H1 (cell line): ENCODE measurements at regions not wholly inside any gene's neighbourhood (a gene's known extent, or its start where the extent isn't known, plus 50 kb on each side); places are given as distances from the start of the nearest gene placed in this dataset.

ENCODE experiments used
- CTCF ChIA-PET: fragments of 300-600 bp; sonication (Branson Sonifier 250); formaldehyde crosslinking; loops from one replicate; lab custom pipeline; 2021; ENCODE audit not compliant: partially characterized antibody; lab: Charles Lee
- POLR2A ChIA-PET: fragments of 300-600 bp; sonication (Branson Sonifier 250); formaldehyde crosslinking; loops from one replicate; lab custom pipeline; 2021; ENCODE audit warnings: inconsistent platforms; ENCODE audit not compliant: partially characterized antibody; lab: Charles Lee
- DNase-seq, 2 experiments: peaks; one replicate each; pipeline versions ENCODE4 v3.0.0 to v3.0.0-alpha.2; 2010 to 2022; ENCODE audit warnings: low spot score in 2 of 2, low read depth in 1 of 2, mixed read lengths in 1 of 2
- FAIRE-seq: peaks from 2 replicates; lab custom pipeline; 2011; peaks lifted over from hg19 to GRCh38; lab: Jason Lieb, UNC
- H2AFZ ChIP-seq: 2 replicates; pipeline ENCODE4 v1.8.1; 2012; ENCODE audit warnings: low read length, inconsistent platforms
- H2AK5ac ChIP-seq: 2 replicates; pipeline ENCODE4 v1.6.1; 2013; ENCODE audit warnings: low read depth, low read length
- H2BK120ac ChIP-seq: replicated peaks from 2 replicates; pipeline ENCODE3; 2013; ENCODE audit warnings: low read depth, low read length, inconsistent platforms
- H2BK12ac ChIP-seq: 2 replicates; pipeline ENCODE4 v1.6.1; 2013; ENCODE audit warnings: low read depth, low read length
- H2BK15ac ChIP-seq: 2 replicates; pipeline ENCODE4 v1.6.1; 2013; ENCODE audit warnings: low read length
- H2BK20ac ChIP-seq: 2 replicates; pipeline ENCODE4 v1.6.1; 2013; ENCODE audit warnings: low read length
- H2BK5ac ChIP-seq: 2 replicates; pipeline ENCODE4 v1.6.1; 2013; ENCODE audit warnings: low read depth, low read length
- H3K14ac ChIP-seq: 2 replicates; pipeline ENCODE4 v1.6.1; 2013; ENCODE audit warnings: inconsistent platforms; ENCODE audit not compliant: insufficient read length
- H3K18ac ChIP-seq: 2 replicates; pipeline ENCODE4 v1.6.1; 2013; ENCODE audit warnings: low read length; ENCODE audit errors: extremely low read depth
- H3K23ac ChIP-seq: 2 replicates; pipeline ENCODE4 v1.6.1; 2013; ENCODE audit warnings: inconsistent platforms; ENCODE audit not compliant: insufficient read length
- H3K23me2 ChIP-seq: 2 replicates; pipeline ENCODE4 v1.6.1; 2013; ENCODE audit warnings: low read depth, low read length
- H3K27ac ChIP-seq: 2 replicates; pipeline ENCODE4 v1.6.1; 2011; ENCODE audit warnings: low read depth, low read length, inconsistent platforms
- H3K27me3 ChIP-seq, 4 experiments: replicated peaks in 1 of 4; 1 replicate in 1 of 4; 2 replicates in 3 of 4; pipeline versions ENCODE4 v1.6.1 to v1.8.1; 2011 to 2013; ENCODE audit warnings: low read length in 3 of 4, mild to moderate bottlenecking in 3 of 4, inconsistent platforms in 2 of 4, mixed read lengths in 2 of 4, moderate library complexity in 1 of 4; ENCODE audit not compliant: control insufficient read depth in 3 of 4, insufficient read depth in 3 of 4; ENCODE audit errors: extremely low read depth in 1 of 4
- H3K36me3 ChIP-seq, 4 experiments: 2 replicates each; pipeline versions ENCODE4 v1.6.1 to v1.8.1; 2011 to 2013; ENCODE audit warnings: mild to moderate bottlenecking in 4 of 4, low read length in 3 of 4, moderate library complexity in 2 of 4, control low read depth in 1 of 4, inconsistent platforms in 1 of 4; ENCODE audit not compliant: insufficient read depth in 4 of 4, control insufficient read depth in 2 of 4
- H3K4ac ChIP-seq: replicated peaks from 2 replicates; pipeline ENCODE3; 2013; ENCODE audit warnings: low read length, low read depth, mixed read lengths, inconsistent platforms; ENCODE audit not compliant: insufficient read length
- H3K4me1 ChIP-seq, 4 experiments: replicated peaks in 1 of 4; 1 replicate in 1 of 4; 2 replicates in 3 of 4; pipeline versions ENCODE4 v1.6.1 to v1.8.1; 2011 to 2013; ENCODE audit warnings: low read length in 3 of 4, inconsistent platforms in 2 of 4, mixed read lengths in 1 of 4; ENCODE audit not compliant: insufficient read depth in 4 of 4, control insufficient read depth in 3 of 4
- H3K4me2 ChIP-seq, 2 experiments: 2 replicates each; pipeline versions ENCODE4 v1.6.1 to v1.8.1; 2011 to 2013; ENCODE audit warnings: low read depth in 2 of 2, low read length in 2 of 2, control low read depth in 1 of 2, inconsistent platforms in 1 of 2, mild to moderate bottlenecking in 1 of 2; ENCODE audit not compliant: insufficient read depth in 1 of 2
- H3K4me3 ChIP-seq, 4 experiments: fragments of 200-600, 300-600 bp in 1 of 4; sonication (generic), shearing (Covaris generic), sonication (Bioruptor Twin) in 1 of 4; 2 replicates each; pipeline versions ENCODE4 v1.5.1 to v1.8.1; 2011 to 2016; ENCODE audit warnings: low read length in 4 of 4, low read depth in 3 of 4, control low read depth in 2 of 4, inconsistent platforms in 2 of 4, mild to moderate bottlenecking in 2 of 4, mixed read lengths in 1 of 4, moderate library complexity in 1 of 4; ENCODE audit not compliant: insufficient read depth in 2 of 4; ENCODE audit errors: extremely low read depth in 1 of 4
- H3K56ac ChIP-seq: replicated peaks from 2 replicates; pipeline ENCODE3; 2013; ENCODE audit warnings: low read depth, mild to moderate bottlenecking, mixed read lengths, low read length, inconsistent platforms; ENCODE audit not compliant: insufficient read length
- H3K79me1 ChIP-seq: 2 replicates; pipeline ENCODE4 v1.6.1; 2013; ENCODE audit warnings: low read depth, low read length, control low read depth
- H3K79me2 ChIP-seq, 2 experiments: 2 replicates each; pipeline versions ENCODE4 v1.6.1 to v1.8.1; 2012 to 2013; ENCODE audit warnings: low read length in 2 of 2, mild to moderate bottlenecking in 2 of 2, inconsistent platforms in 1 of 2; ENCODE audit not compliant: insufficient read depth in 2 of 2, control insufficient read depth in 1 of 2
- H3K9ac ChIP-seq, 4 experiments: replicated peaks in 1 of 4; 1 replicate in 1 of 4; 2 replicates in 3 of 4; pipeline versions ENCODE4 v1.6.1 to v1.8.1; 2011 to 2013; ENCODE audit warnings: low read depth in 3 of 4, low read length in 3 of 4, control low read depth in 2 of 4, mild to moderate bottlenecking in 2 of 4, moderate library complexity in 2 of 4, inconsistent platforms in 1 of 4; ENCODE audit errors: extremely low read depth in 1 of 4
- H3K9me3 ChIP-seq, 2 experiments: 2 replicates each; pipeline versions ENCODE4 v1.6.1 to v1.8.1; 2012 to 2013; ENCODE audit warnings: mild to moderate bottlenecking in 2 of 2, moderate library complexity in 2 of 2, control low read depth in 1 of 2, inconsistent platforms in 1 of 2, low read depth in 1 of 2, low read length in 1 of 2, mixed read lengths in 1 of 2; ENCODE audit not compliant: insufficient read depth in 2 of 2
- H4K20me1 ChIP-seq, 2 experiments: replicated peaks in 1 of 2; 2 replicates each; pipeline versions ENCODE3 to v1.8.1; 2011 to 2013; ENCODE audit warnings: inconsistent platforms in 2 of 2, low read length in 2 of 2, mild to moderate bottlenecking in 1 of 2; ENCODE audit not compliant: insufficient read depth in 2 of 2, control insufficient read depth in 1 of 2
- H4K5ac ChIP-seq: 2 replicates; pipeline ENCODE4 v1.6.1; 2013; ENCODE audit warnings: low read length, low read depth, mixed read lengths, inconsistent platforms; ENCODE audit not compliant: insufficient read length
- H4K8ac ChIP-seq: 2 replicates; pipeline ENCODE4 v1.8.0; 2013; ENCODE audit warnings: mild to moderate bottlenecking, moderate library complexity, low read length, inconsistent platforms; ENCODE audit not compliant: insufficient read depth; ENCODE audit errors: extremely low read depth
- H4K91ac ChIP-seq: replicated peaks from 2 replicates; pipeline ENCODE3; 2013; ENCODE audit warnings: low read length, mixed read lengths, inconsistent platforms; ENCODE audit not compliant: insufficient read length
- BCL11A ChIP-seq, 2 experiments: IDR thresholded peaks; one replicate each; pipeline ENCODE4 v1.6.1; 2011; ENCODE audit warnings: low read depth in 2 of 2, low read length in 2 of 2, mild to moderate bottlenecking in 2 of 2
- CREB1 ChIP-seq: IDR thresholded peaks from 2 replicates; pipeline ENCODE4 v1.6.1; 2012; ENCODE audit warnings: inconsistent platforms
- HDAC6 ChIP-seq: IDR thresholded peaks from one replicate; pipeline ENCODE4 v1.7.1; 2012; ENCODE audit warnings: low read depth, mild to moderate bottlenecking, inconsistent platforms, low read length, moderate library complexity
- JUN ChIP-seq: IDR thresholded peaks from 2 replicates; pipeline ENCODE4 v1.6.1; 2011; ENCODE audit warnings: low read depth, mild to moderate bottlenecking, improper control_type of control experiment, low read length
- PHF8 ChIP-seq: fragments of 200-600 bp; sonication (generic); conservative IDR thresholded peaks from 2 replicates; pipeline ENCODE4 v1.7.1; 2012; ENCODE audit warnings: low read depth, mild to moderate bottlenecking, inconsistent platforms, low read length, moderate library complexity
- POLR2A ChIP-seq, 2 experiments: IDR thresholded peaks; 1 replicate in 1 of 2; 2 replicates in 1 of 2; pipeline ENCODE4 v1.6.1; 2011; ENCODE audit warnings: low read depth in 2 of 2, low read length in 2 of 2, mild to moderate bottlenecking in 2 of 2; ENCODE audit errors: control extremely low read depth in 1 of 2
- POLR2AphosphoS5 ChIP-seq: IDR thresholded peaks from 2 replicates; pipeline ENCODE4 v1.6.1; 2011; ENCODE audit warnings: low read depth, low read length
- SUZ12 ChIP-seq: fragments of 200-600 bp; sonication (generic); IDR thresholded peaks from 2 replicates; pipeline ENCODE4 v1.6.1; 2012; ENCODE audit warnings: mild to moderate bottlenecking, inconsistent platforms, low read length, moderate library complexity, mixed read lengths
- WGBS, 2 experiments: shearing (Covaris generic) in 1 of 2; methylation state at CpG; one replicate each; pipeline versions ENCODE4 v1.1.6 to v1.1.7; 2013 to 2015; ENCODE audit warnings: low lambda C conversion rate in 2 of 2, mixed read lengths in 2 of 2, inconsistent platforms in 1 of 2, low coverage in 1 of 2, missing lambda C conversion rate in 1 of 2; ENCODE audit not compliant: insufficient replicate concordance in 2 of 2, insufficient coverage in 1 of 2, insufficient read length in 1 of 2; ENCODE audit errors: extremely low coverage in 1 of 2, missing lambda C conversion rate in 1 of 2; 5-methylcytosine and 5-hydroxymethylcytosine counted together
- TF ChIP-seq, protein P1 (sequence below): IDR thresholded peaks from 2 replicates; pipeline ENCODE4 v1.6.1; 2011; ENCODE audit warnings: low read length, improper control_type of control experiment

DNA sequence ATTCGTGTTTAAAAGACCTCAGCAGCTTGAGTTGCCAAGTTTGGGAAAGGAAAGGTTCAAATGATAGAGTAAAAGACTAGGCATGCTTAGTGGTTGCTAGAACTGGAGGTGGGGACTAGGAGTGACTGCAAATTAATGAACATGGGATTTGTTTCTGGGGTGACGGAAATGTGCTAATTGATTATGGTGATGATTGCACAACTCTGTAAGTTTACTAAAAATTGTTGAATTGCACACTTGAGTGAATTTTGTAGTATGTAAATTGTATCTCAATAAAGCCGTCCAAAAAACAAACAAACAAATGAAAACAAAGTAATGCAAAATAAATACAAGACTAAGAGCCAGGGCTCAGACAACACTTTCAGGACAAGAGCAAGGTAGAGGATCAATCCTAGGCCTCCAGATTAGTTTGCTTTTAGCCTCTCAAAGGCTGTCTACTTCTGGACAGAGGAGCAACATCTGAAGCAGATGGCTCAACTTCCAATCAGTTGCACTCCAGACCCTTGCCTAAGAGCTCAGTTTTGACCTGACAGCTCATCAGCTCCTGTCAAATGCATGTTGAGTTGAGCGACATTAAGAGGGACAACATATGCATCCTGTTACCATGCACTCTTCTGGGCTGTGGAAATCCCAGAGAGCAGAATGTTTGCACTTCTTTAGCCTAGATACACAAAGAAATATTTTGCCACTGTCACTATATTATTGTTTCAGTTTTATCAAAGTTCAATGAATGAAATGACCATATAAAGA, 111.2 kb upstream of the ASIC2 start:
- DNase-seq: no peak
- no peak overlapping the region for H2AFZ ChIP-seq
- ChIA-PET POLR2A (no interaction called here), CTCF (interaction anchor here (1.0 kb wide), 2 partner anchors 17 to 43 kb away, joined by 3 read pairs; no protein-coding TSS in a partner anchor)
- no peak overlapping the region for H2BK120ac ChIP-seq
- no peak overlapping the region for H2BK20ac ChIP-seq
- TF ChIP-seq CREB1: no peak
- no peak for TF ChIP-seq SUZ12
- TF ChIP-seq POLR2AphosphoS5: no peak
- TF ChIP-seq POLR2A (IDR thresholded peaks at IDR 0.05; ENCODE audit: control extremely low read depth in 1 of 2, low read depth in 2 of 2, low read length in 2 of 2): no peak
- TF ChIP-seq, protein P1, sequence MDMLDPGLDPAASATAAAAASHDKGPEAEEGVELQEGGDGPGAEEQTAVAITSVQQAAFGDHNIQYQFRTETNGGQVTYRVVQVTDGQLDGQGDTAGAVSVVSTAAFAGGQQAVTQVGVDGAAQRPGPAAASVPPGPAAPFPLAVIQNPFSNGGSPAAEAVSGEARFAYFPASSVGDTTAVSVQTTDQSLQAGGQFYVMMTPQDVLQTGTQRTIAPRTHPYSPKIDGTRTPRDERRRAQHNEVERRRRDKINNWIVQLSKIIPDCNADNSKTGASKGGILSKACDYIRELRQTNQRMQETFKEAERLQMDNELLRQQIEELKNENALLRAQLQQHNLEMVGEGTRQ: no peak
- TF ChIP-seq PHF8: no peak
- TF ChIP-seq BCL11A (IDR thresholded peaks at IDR 0.05; ENCODE audit: low read depth in 2 of 2, low read length in 2 of 2): no peak
- no peak for TF ChIP-seq HDAC6
- TF ChIP-seq JUN: no peak
- no peak overlapping the region for H3K18ac ChIP-seq
- H3K23me2 ChIP-seq: no peaks in the 10 kb centered on the region; the same call in 1 of the 2 replicates
- H3K4me2 ChIP-seq: no peak overlapping the region
- no peaks in the 10 kb centered on the region for H3K36me3 ChIP-seq
- H4K8ac ChIP-seq: no peak overlapping the region
- no peak overlapping the region for H3K56ac ChIP-seq
- no peak overlapping the region for H2AK5ac ChIP-seq
- H4K5ac ChIP-seq: no peak overlapping the region
- H3K9ac ChIP-seq: no peak overlapping the region
- no peak overlapping the region for H4K91ac ChIP-seq
- no peak overlapping the region for H3K14ac ChIP-seq
- H4K20me1 ChIP-seq: no peaks in the 10 kb centered on the region
- H3K23ac ChIP-seq: no peak overlapping the region
- H3K27me3 ChIP-seq: 0 out of 7 replicates have a peak, but pooled peaks cover 0 to 2% (median 1%) of the 10 kb centered on the region in 4 experiments
- 84% methylated on average over 4 of the region's 4 CpGs; no CpG with 5 or more reads in 1 of the 2 experiments for WGBS, 2 experiments
- H2BK5ac ChIP-seq: no peak overlapping the region
- H3K79me2 ChIP-seq: no peaks in the 10 kb centered on the region
- H3K27ac ChIP-seq: no peak overlapping the region
- H3K4me1 ChIP-seq: no peaks in the 10 kb centered on the region
- no peak overlapping the region for H3K4me3 ChIP-seq
- no peaks in the 10 kb centered on the region for H3K79me1 ChIP-seq
- H3K4ac ChIP-seq: no peak overlapping the region
- no peak overlapping the region for H2BK12ac ChIP-seq
- H3K9me3 ChIP-seq: no peaks in the 10 kb centered on the region
- no peak overlapping the region for H2BK15ac ChIP-seq
- no peak for FAIRE-seq
